Activated T-cell treated with anti-CD3 and anti-CD28 coated beads for 1 hour (primary cell): ENCODE measurements at regions not wholly inside any gene's neighbourhood (a gene's known extent, or its start where the extent isn't known, plus 50 kb on each side); places are given as distances from the start of the nearest gene placed in this dataset.
"Not testable (repeated sequence)": the region's sequence is repeated elsewhere in the genome, so short reads cannot be mapped to it uniquely, and the experiment has no call there.

Experiments
- DNase-seq: peaks from one replicate; pipeline ENCODE4 v3.0.0-alpha.2; 2020; ENCODE audit warnings: low read depth

GRCh38 chr7:106749165-106749564, 88.2 kb upstream of the CCDC71L start:
- no peak for DNase-seq

DNA sequence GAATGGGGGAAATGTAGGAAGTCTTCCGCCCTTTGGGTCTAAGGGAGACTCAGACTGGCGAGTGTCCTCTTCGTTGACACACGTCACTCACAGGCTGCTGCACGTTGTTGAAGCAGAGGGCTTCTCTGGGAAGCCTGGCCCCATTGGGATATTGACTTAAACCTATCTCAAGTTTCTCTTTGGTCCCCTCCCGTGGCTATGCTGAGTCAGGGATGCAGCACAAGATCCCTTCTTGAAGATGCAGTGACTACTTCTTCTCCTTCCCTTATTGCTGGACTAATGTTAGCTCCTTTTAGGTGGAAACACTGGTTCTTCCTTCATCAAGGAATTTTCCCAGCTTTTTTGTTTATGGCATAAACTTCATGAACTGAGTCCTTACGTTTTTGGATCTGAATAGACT, 89.8 kb upstream of the CCDC71L start:
- DNase-seq: no peak

DNA sequence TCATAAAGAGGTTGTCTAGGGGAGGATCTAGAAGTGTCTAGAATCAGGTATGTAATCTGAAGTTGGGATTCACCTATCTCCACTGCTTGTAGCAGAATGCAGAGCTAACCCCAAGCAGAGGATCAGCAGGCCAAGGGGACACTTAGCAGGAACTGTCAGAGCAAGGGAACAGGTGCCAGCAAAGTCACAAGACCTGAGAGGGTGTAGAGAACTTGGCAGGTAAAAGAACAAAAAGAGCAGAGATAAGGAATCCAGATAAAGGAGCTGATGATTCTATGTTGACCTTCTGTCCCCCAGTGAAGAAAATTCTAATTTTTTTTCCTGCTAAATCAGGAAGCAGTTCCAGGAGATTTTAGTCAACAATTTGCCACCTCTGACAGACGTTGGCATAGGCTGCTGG, 91.4 kb upstream of the CCDC71L start:
- no peak for DNase-seq

DNA sequence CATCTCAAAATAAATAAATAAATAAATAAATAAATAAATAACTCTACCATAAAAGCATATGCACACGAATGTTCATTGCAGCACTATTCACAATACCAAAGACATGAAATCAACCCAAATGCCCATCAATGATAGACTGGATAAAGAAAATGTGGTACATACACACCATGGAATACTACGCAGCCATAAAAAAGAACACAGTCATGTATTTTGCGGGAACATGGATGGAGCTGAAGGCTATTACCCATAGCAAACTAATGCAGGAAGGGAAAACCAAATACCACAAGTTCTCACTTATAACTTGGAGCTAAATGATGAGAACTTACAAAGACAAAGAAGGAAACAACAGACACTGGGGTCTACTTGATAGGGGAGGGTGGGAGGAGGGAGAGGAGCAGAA, 94.1 kb upstream of the CCDC71L start:
- not testable (repeated sequence) for DNase-seq

GRCh38 chr7:106755641-106756040, 94.7 kb upstream of the CCDC71L start:
- no peak for DNase-seq

- no peak for DNase-seq
Observed at GRCh38 chr7:106756071-106756470, 95.1 kb upstream of the CCDC71L start.

GRCh38 chr7:106756884-106757283, 95.9 kb upstream of the CCDC71L start:
- no peak for DNase-seq

GRCh38 chr7:106757846-106758245, 96.9 kb upstream of the CCDC71L start:
- DNase-seq: no peak

- DNase-seq: not testable (repeated sequence)
Observed at GRCh38 chr7:106762845-106763244, 101.9 kb upstream of the CCDC71L start.

- no peak for DNase-seq
Observed at GRCh38 chr7:106763717-106764116, 101.4 kb upstream of the PIK3CG start.

DNA sequence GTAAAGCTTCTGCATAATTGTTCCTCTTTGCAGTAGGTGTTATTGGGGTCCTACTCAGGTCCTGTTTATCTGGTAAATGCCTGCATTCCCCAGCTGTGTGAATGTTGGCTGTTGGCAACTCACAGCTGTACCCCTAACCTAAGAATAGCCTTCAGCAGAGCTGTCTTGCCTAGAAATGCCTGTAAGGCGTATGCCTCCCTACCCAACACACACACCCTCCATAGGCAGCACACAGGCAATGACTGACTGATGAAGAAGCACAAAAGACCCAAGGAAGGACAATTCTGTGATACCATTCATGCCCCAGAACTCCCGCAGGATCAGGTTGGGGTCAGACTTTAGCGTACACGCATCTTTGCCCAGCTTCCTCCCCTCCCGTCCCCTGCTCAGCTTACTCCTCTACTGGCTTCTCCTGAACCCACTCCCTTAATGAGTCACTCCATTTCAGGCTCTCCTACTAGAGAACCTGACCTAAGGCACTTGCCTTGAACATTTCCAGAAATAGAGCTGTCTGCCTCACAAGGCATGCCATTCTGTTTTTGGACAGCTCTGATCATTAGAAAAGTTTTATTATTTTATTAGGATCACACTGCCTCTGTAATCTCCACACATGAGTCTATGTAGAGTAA, 99.2 kb upstream of the PIK3CG start:
- no peak for DNase-seq

DNA sequence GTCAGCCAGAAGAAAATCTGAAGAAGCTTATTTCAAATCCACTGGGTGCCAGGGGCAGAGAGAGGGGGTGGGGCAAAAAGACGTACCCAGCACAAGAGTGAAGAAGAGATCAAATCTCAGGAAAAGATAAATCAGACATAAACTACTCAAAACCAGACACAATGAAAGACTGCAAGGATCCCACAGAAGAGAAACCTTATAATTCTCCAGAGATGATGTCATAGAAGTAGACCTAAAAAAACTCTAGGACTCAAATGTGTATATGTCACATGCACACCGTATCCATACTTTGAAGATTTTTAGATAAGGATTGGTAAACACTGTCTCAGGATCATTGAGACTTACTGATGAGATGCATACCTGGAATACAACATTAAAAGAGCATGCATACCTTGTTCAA, 98.5 kb upstream of the PIK3CG start:
- DNase-seq: no peak

DNA sequence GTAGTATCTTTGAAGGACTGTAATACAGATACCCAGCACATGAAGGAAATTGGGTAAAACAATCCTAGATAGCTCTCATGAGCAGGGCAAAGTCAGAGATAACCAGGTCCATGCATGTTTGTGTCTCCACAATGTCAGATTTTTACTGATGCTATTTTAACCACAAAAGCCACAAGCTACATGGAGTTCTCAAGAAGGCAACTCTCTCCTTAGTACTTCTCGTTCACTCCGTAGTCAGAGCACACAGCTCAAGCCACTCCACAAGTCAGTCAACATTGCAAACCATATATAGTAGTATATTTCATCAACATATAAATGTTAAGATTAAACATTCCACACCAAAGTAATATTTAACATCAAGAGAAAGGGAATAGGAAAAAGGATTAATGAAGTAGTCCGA, 98.0 kb upstream of the PIK3CG start:
- no peak for DNase-seq

DNA sequence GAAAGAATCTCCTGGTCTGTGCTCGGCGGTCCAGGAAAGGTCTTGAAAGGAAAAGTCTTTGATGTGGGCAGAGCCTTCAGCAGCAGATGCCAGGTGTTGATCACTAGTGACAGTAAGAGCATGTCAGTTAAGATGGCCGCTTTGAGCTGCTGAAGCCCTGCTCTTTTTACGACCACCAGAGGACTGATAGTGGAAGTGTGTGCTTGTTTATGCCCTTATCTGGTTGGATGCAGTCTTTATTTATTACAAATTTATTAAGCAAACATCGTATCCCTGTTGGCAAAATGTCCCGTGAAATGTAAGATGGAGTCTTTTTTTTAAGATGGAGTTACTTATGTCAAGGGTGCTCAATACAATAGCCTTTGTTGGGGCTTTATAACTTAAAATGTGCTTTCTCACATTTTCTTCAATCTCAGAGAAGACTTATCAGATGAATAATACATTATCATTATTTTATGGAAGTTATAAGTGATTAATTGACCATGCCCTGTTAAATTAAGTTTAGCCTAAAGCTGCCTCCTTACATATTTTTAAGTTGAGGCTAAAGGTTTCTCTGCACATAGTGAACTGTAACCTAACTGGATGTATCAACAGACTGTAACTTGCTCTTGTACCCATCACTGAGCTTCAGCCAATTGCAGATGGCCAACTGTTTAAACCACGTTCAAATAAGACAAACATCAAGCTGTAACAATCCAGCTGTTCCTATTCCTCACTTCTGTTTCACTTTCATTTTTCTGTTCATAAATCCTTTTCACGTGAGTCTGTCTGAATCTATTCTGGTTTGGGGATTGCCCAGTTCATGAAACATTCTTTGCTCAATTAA, 97.4 kb upstream of the PIK3CG start:
- DNase-seq: no peak

- DNase-seq: no peak
Observed at GRCh38 chr7:106768324-106768751, 96.7 kb upstream of the PIK3CG start.

- no peak for DNase-seq
Observed at GRCh38 chr7:106770191-106770590, 94.9 kb upstream of the PIK3CG start.

DNA sequence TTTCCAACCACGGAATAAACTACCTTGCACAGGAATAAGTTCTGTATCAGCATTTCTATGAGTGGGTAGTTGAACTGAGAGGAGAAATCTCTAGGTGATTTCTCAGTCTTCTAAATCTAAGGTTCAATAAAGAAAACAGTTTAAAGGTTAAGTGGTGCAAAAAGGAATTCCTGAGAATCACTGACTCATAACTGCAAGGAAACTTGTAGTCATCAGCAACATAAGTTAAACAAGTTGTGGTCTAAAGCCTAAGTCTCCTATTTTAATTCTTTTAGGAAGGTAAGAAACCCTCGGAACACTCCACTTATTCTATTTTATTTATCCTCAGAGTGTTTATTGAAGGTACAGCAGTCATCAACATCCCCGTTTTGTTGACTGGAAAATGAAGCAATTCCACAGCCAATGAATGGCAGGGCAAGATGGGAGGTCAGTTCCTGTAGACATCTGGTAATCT, 92.4 kb upstream of the PIK3CG start:
- DNase-seq: no peak

DNA sequence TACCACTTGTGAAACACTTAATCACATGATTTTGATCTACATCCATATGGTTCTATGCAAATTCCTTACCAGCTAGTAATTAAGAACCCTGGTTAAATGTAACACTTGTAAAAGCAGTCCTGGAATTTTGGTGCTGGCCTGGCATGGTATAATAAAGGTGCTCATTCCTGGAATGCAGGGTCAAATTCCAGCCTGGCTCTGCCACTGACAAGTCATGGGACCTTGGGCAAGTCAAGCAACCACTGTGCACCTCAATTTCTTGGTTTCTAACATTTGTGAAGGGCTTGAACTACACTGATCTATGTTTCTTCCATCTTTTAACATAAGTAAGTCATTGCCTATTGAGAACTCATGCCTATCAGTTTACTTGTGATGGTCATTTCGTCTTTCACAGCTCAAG, 91.9 kb upstream of the PIK3CG start:
- no peak for DNase-seq

- no peak for DNase-seq
Observed at GRCh38 chr7:106773721-106774120, 91.4 kb upstream of the PIK3CG start.

DNA sequence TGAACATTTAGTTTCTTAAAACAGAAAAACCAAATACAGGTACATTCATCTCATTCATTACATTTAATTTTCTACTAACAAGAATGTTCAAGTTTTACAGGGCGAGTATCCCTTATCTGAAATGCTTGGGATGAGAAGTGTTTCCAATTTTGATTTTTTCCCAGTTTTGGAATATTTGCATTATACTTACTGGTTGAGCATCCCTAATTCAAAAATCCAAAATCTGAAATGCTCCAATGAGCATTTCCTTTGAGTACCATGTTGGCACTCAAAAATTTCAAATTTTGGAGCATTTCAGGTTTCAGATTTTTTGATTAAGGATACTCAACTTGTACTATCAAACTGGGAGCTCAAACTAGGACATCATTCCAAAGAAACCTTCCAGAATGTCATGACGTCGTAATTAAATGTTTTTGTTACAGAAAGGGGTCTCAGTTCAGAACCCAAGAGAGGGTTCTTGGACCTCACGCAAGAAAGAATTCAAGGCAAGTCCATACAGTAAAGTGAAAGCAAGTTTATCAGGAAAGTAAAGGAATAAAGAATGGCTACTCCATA, 90.8 kb upstream of the PIK3CG start:
- no peak for DNase-seq

DNA sequence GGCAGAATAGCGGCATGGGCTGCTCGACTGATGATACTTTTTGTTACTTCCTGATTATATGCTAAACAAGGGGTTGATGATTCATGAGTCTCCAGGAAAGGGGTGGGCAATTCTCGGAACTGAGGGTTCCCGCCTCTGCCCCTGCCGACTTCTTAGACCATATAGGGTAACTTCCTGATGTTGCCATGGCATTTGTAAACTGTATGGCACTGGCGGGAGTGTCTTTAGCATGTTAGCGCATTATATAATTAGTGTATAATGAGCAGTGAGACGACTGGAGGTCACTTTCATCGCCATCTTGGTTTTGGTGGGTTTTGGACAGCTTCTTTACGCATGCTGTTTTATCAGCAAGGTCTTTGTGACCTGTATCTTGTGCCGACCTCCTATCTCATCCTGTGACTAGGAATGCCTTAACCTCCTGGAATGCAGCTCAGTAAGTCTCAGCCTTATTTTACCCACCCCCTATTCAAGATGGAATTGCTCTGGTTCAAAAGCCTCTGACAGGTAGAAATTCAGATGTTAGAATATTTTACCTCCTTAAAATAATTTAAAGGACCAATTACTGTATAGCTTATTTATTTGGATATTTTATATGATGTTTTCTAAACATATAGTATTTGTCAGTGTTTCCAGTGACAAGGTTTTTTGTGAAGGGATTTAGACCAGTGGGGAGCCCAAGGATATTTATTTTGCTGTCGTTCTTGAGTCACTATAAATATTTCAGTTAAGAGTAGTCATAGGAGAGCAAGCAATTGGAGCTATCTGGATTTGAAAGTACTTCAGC, 90.1 kb upstream of the PIK3CG start:
- DNase-seq: no peak

- no peak for DNase-seq
Observed at GRCh38 chr7:106775552-106775936, 89.5 kb upstream of the PIK3CG start.
